Endodermal cell (in vitro differentiated cells): ENCODE measurements at regions not wholly inside any gene's neighbourhood (a gene's known extent, or its start where the extent isn't known, plus 50 kb on each side); places are given as distances from the start of the nearest gene placed in this dataset.
"Not testable (repeated sequence)": the region's sequence is repeated elsewhere in the genome, so short reads cannot be mapped to it uniquely, and the experiment has no call there.

Experiments
- DNase-seq: peaks from one replicate; pipeline ENCODE4 v3.0.0-alpha.2; 2017
- H3K27ac ChIP-seq: 2 replicates; pipeline ENCODE4 v1.5.1; 2013; ENCODE audit warnings: mild to moderate bottlenecking, low read depth, low read length, moderate library complexity
- H3K27me3 ChIP-seq: 2 replicates; pipeline ENCODE4 v1.6.1; 2013; ENCODE audit warnings: mild to moderate bottlenecking, low read length, moderate library complexity; ENCODE audit not compliant: insufficient read depth, control insufficient read depth, poor library complexity, severe bottlenecking
- H3K36me3 ChIP-seq: 2 replicates; pipeline ENCODE4 v1.7.0; 2013; ENCODE audit warnings: mild to moderate bottlenecking, low read length, moderate library complexity; ENCODE audit not compliant: control insufficient read depth, insufficient read depth
- H3K4me1 ChIP-seq: one replicate; pipeline ENCODE4 v1.7.0; 2013; ENCODE audit warnings: low read length; ENCODE audit not compliant: control insufficient read depth, insufficient read depth
- H3K4me3 ChIP-seq: 2 replicates; pipeline ENCODE4 v1.5.1; 2013; ENCODE audit warnings: mild to moderate bottlenecking, low read length, moderate library complexity
- H3K9ac ChIP-seq: 2 replicates; pipeline ENCODE4 v1.6.1; 2013; ENCODE audit warnings: mild to moderate bottlenecking, low read length, moderate library complexity; ENCODE audit not compliant: poor library complexity, severe bottlenecking; ENCODE audit errors: extremely low read depth
- H3K9me3 ChIP-seq: 2 replicates; pipeline ENCODE4 v1.6.1; 2013; ENCODE audit warnings: mild to moderate bottlenecking, low read length, moderate library complexity; ENCODE audit not compliant: control insufficient read depth
- H3K27ac Mint-ChIP-seq: 2 replicates; pipeline ENCODE4 v1.8.0; 2020; ENCODE audit warnings: mixed read lengths
- H3K27me3 Mint-ChIP-seq: 2 replicates; pipeline ENCODE4 v1.8.0; 2021; ENCODE audit warnings: mild to moderate bottlenecking, mixed read lengths; ENCODE audit not compliant: insufficient read depth
- H3K36me3 Mint-ChIP-seq: 2 replicates; pipeline ENCODE4 v1.8.0; 2020; ENCODE audit warnings: low read depth, mixed read lengths
- H3K4me1 Mint-ChIP-seq: 2 replicates; pipeline ENCODE4 v1.8.0; 2020; ENCODE audit warnings: mixed read lengths
- H3K4me3 Mint-ChIP-seq: 2 replicates; pipeline ENCODE4 v1.8.0; 2020; ENCODE audit warnings: mild to moderate bottlenecking, moderate library complexity, mixed read lengths
- H3K9me3 Mint-ChIP-seq: 2 replicates; pipeline ENCODE4 v1.8.0; 2020; ENCODE audit warnings: mild to moderate bottlenecking, mixed read lengths
- CTCF ChIP-seq: fragments of 200-600 bp; sonication (generic); conservative IDR thresholded peaks from 2 replicates; pipeline ENCODE4 v1.5.0; 2021; ENCODE audit warnings: antibody characterized with exemption, mild to moderate bottlenecking
- WGBS, 2 experiments: methylation state at CpG; one replicate each; pipeline versions ENCODE4 v1.1.5 to v1.1.7; 2013; ENCODE audit warnings: missing lambda C conversion rate in 2 of 2, mixed read lengths in 1 of 2; ENCODE audit not compliant: insufficient coverage in 1 of 2, insufficient read length in 1 of 2; 5-methylcytosine and 5-hydroxymethylcytosine counted together

GRCh38 chr3:95341314-95341713 lies 1278.5 kb downstream of the NSUN3 start:
- Histone ChIP-seq H3K4me1 (no peaks in the 10 kb centered on the region), H3K9me3 (no peaks in the 10 kb centered on the region), H3K4me3 (no peak overlapping the region), H3K9ac (no peak overlapping the region), H3K27ac (no peak overlapping the region), H3K36me3 (no peaks in the 10 kb centered on the region), H3K27me3 (no peaks in the 10 kb centered on the region)
- DNase-seq: no peak
- Mint-ChIP-seq H3K4me1 (peaks cover 21% of the 10 kb centered on the region), H3K9me3 (no peaks in the 10 kb centered on the region), H3K27me3 (no peaks in the 10 kb centered on the region), H3K27ac (no peak overlapping the region), H3K4me3 (no peak overlapping the region), H3K36me3 (no peaks in the 10 kb centered on the region)
- TF ChIP-seq CTCF: no peak
- 92% methylated on average over 4 to 8 of the region's 8 CpGs for WGBS, 2 experiments

DNA sequence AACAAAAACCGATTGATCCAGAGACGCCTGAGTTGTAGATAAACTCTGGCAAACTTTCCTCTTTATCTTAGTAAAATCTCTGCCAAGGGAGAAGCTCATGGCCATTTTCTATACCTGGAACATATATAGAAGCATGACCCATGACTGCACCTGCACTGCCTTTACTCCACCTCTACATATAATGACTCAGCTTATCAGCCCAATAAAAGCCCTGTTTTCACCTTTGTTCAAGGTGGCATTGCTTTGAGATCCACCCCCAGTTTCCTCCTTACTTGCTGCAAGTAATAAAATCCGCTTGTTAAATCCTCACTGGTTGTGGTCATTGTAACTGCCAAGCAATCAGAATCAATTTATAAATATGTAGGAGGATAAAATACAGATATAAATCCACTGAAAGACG lies 1280.4 kb downstream of the NSUN3 start:
- Mint-ChIP-seq H3K27ac (no peak overlapping the region), H3K36me3 (peaks cover 2% of the 10 kb centered on the region), H3K9me3 (no peaks in the 10 kb centered on the region), H3K4me1 (peaks cover 20% of the 10 kb centered on the region), H3K4me3 (no peak overlapping the region), H3K27me3 (no peaks in the 10 kb centered on the region)
- H3K4me3 ChIP-seq: no peak overlapping the region
- WGBS, 2 experiments: 72 to 76% methylated on average over 3 to 4 of the region's 4 CpGs
- DNase-seq: no peak
- no peak overlapping the region for H3K9ac ChIP-seq
- no peaks in the 10 kb centered on the region for H3K4me1 ChIP-seq
- H3K27me3 ChIP-seq: no peaks in the 10 kb centered on the region
- H3K9me3 ChIP-seq: no peaks in the 10 kb centered on the region
- H3K36me3 ChIP-seq: no peaks in the 10 kb centered on the region
- no peak for TF ChIP-seq CTCF
- H3K27ac ChIP-seq: no peak overlapping the region

GRCh38 chr3:95343767-95344166 lies 1280.9 kb downstream of the NSUN3 start:
- Histone ChIP-seq H3K36me3 (no peaks in the 10 kb centered on the region), H3K4me1 (no peaks in the 10 kb centered on the region), H3K27me3 (no peaks in the 10 kb centered on the region), H3K9ac (no peak overlapping the region), H3K4me3 (no peak overlapping the region), H3K27ac (no peak overlapping the region), H3K9me3 (no peaks in the 10 kb centered on the region)
- Mint-ChIP-seq H3K36me3 (peaks cover 2% of the 10 kb centered on the region), H3K4me3 (no peak overlapping the region), H3K4me1 (peaks cover 18% of the 10 kb centered on the region), H3K9me3 (no peaks in the 10 kb centered on the region), H3K27ac (no peak overlapping the region), H3K27me3 (no peaks in the 10 kb centered on the region)
- no peak for TF ChIP-seq CTCF
- DNase-seq: no peak
- 100% methylated on average over 1 of the region's 1 CpG; no CpG with 5 or more reads in 1 of the 2 experiments for WGBS, 2 experiments

GRCh38 chr3:95347936-95348335 lies 1285.1 kb downstream of the NSUN3 start:
- not testable (repeated sequence) for DNase-seq, H3K36me3 ChIP-seq, H3K9me3 ChIP-seq, H3K27me3 Mint-ChIP-seq, H3K4me1 ChIP-seq, H3K4me3 ChIP-seq, H3K4me3 Mint-ChIP-seq, H3K9ac ChIP-seq, H3K36me3 Mint-ChIP-seq, H3K27ac ChIP-seq, H3K27me3 ChIP-seq, H3K9me3 Mint-ChIP-seq
- 91% methylated on average over 4 of the region's 4 CpGs; no CpG with 5 or more reads in 1 of the 2 experiments for WGBS, 2 experiments
- peaks cover 16% of the 10 kb centered on the region for H3K4me1 Mint-ChIP-seq
- H3K27ac Mint-ChIP-seq: peak overlapping the region; percentile 52
